Keratinocyte (primary cell): ENCODE measurements at regions not wholly inside any gene's neighbourhood (a gene's known extent, or its start where the extent isn't known, plus 50 kb on each side); places are given as distances from the start of the nearest gene placed in this dataset.

ENCODE experiments used
- DNase-seq: peaks from one replicate; pipeline ENCODE4 v3.0.0-alpha.2; 2011; ENCODE audit warnings: low read depth, missing footprints, low spot score
- FAIRE-seq: peaks from 2 replicates; lab custom pipeline; 2011; peaks lifted over from hg19 to GRCh38; lab: Jason Lieb, UNC
- H2AFZ ChIP-seq: 2 replicates; pipeline ENCODE4 v1.6.0; 2012; ENCODE audit warnings: low read length, control low read depth, inconsistent platforms; ENCODE audit not compliant: control insufficient read depth
- H3K27ac ChIP-seq: 2 replicates; pipeline ENCODE4 v1.5.1; 2011; ENCODE audit warnings: low read length; ENCODE audit not compliant: control insufficient read depth, insufficient read depth
- H3K27me3 ChIP-seq: 3 replicates; pipeline ENCODE4 v1.6.0; 2011; ENCODE audit warnings: low read length; ENCODE audit not compliant: control insufficient read depth, insufficient read depth; ENCODE audit errors: extremely low read depth
- H3K36me3 ChIP-seq, 2 experiments: 2 replicates in 1 of 2; 3 replicates in 1 of 2; pipeline ENCODE4 v1.5.1; 2011; ENCODE audit warnings: low read length in 2 of 2, mild to moderate bottlenecking in 1 of 2; ENCODE audit not compliant: control insufficient read depth in 2 of 2, insufficient read depth in 2 of 2; ENCODE audit errors: extremely low read depth in 1 of 2
- H3K4me1 ChIP-seq: 3 replicates; pipeline ENCODE4 v1.5.1; 2011; ENCODE audit warnings: low read length; ENCODE audit not compliant: control insufficient read depth, insufficient read depth; ENCODE audit errors: extremely low read depth
- H3K4me2 ChIP-seq: 3 replicates; pipeline ENCODE4 v1.6.0; 2011; ENCODE audit warnings: low read depth, low read length; ENCODE audit not compliant: control insufficient read depth, insufficient read depth; ENCODE audit errors: extremely low read depth
- H3K4me3 ChIP-seq, 3 experiments: fragments of 200-600 bp in 1 of 3; sonication (generic) in 1 of 3; 2 replicates in 2 of 3; 3 replicates in 1 of 3; pipeline ENCODE4 v1.5.1; 2011 to 2016; ENCODE audit warnings: low read length in 3 of 3, mild to moderate bottlenecking in 3 of 3, control low read depth in 2 of 3, inconsistent platforms in 1 of 3, low read depth in 1 of 3, mixed read lengths in 1 of 3, mixed run types in 1 of 3, moderate library complexity in 1 of 3; ENCODE audit not compliant: control insufficient read depth in 2 of 3, insufficient read depth in 2 of 3; ENCODE audit errors: extremely low read depth in 1 of 3
- H3K79me2 ChIP-seq: 2 replicates; pipeline ENCODE4 v1.6.0; 2012; ENCODE audit warnings: low read length; ENCODE audit not compliant: control insufficient read depth, insufficient read depth
- H3K9ac ChIP-seq: 3 replicates; pipeline ENCODE4 v1.6.0; 2011; ENCODE audit warnings: low read length; ENCODE audit not compliant: control insufficient read depth, insufficient read depth; ENCODE audit errors: extremely low read depth
- H3K9me1 ChIP-seq: 3 replicates; pipeline ENCODE4 v1.6.0; 2011; ENCODE audit warnings: low read length; ENCODE audit not compliant: control insufficient read depth, insufficient read depth; ENCODE audit errors: extremely low read depth
- H3K9me3 ChIP-seq: 2 replicates; pipeline ENCODE4 v1.5.1; 2012; ENCODE audit warnings: low read depth, low read length; ENCODE audit not compliant: control insufficient read depth
- H4K20me1 ChIP-seq: 3 replicates; pipeline ENCODE4 v1.6.0; 2011; ENCODE audit warnings: low read length; ENCODE audit not compliant: control insufficient read depth, insufficient read depth; ENCODE audit errors: extremely low read depth
- CTCF ChIP-seq, 3 experiments: IDR thresholded peaks in 1 of 3; conservative IDR thresholded peaks in 1 of 3; optimal IDR thresholded peaks in 1 of 3; 2 replicates in 2 of 3; 3 replicates in 1 of 3; pipeline versions ENCODE3 to v1.5.1; 2011; ENCODE audit warnings: low read length in 3 of 3, mild to moderate bottlenecking in 3 of 3, moderate library complexity in 2 of 3, control low read depth in 1 of 3, inconsistent platforms in 1 of 3; ENCODE audit not compliant: insufficient read depth in 2 of 3; ENCODE audit errors: extremely low read depth in 1 of 3
- EZH2 ChIP-seq: IDR thresholded peaks from one replicate; pipeline ENCODE4 v1.6.1; 2012; ENCODE audit warnings: inconsistent platforms, mild to moderate bottlenecking, low read length, moderate library complexity
- dilution Hi-C: fragments of 300-500 bp; cut with MboI; formaldehyde crosslinking; loops from one replicate; pipeline ENCODE4 v1.7.0; 2020; ENCODE audit warnings: low sequenced_read_pairs; ENCODE audit not compliant: extremely low pct_ligation_motif_present

GRCh38 chr2:9686061-9686460, 55.3 kb upstream of the YWHAQ start:
- FAIRE-seq (no peak), DNase-seq (no peak)
- TF ChIP-seq CTCF (optimal IDR thresholded peaks at IDR 0.05 in 1 of 3, IDR thresholded peaks at IDR 0.05 in 1 of 3, conservative IDR thresholded peaks at IDR 0.05 in 1 of 3; ENCODE audit: extremely low read depth in 1 of 3, insufficient read depth in 2 of 3, low read length in 3 of 3) (no peak), EZH2 (no peak)
- Histone ChIP-seq H4K20me1 (no peaks in the 10 kb centered on the region), H3K9ac (no peak overlapping the region), H3K4me2 (no peak overlapping the region), H3K27me3 (no peaks in the 10 kb centered on the region), H3K4me1 (no peaks in the 10 kb centered on the region), H3K9me3 (no peaks in the 10 kb centered on the region), H3K79me2 (no peaks in the 10 kb centered on the region), H3K9me1 (no peaks in the 10 kb centered on the region), H2AFZ (no peak overlapping the region), H3K27ac (no peak overlapping the region), H3K4me3 (no peak overlapping the region), H3K36me3 (no peaks in the 10 kb centered on the region)
- dilution Hi-C loops: no loop called here

GRCh38 chr2:9690252-9690651, 59.5 kb upstream of the YWHAQ start:
- Histone ChIP-seq H3K9ac (no peak overlapping the region), H3K36me3 (no peaks in the 10 kb centered on the region), H3K4me3 (no peak overlapping the region), H3K4me1 (peaks cover 10% of the 10 kb centered on the region), H3K27ac (no peak overlapping the region), H4K20me1 (no peaks in the 10 kb centered on the region), H3K9me3 (no peaks in the 10 kb centered on the region), H3K9me1 (no peaks in the 10 kb centered on the region), H3K79me2 (no peaks in the 10 kb centered on the region), H2AFZ (no peak overlapping the region), H3K27me3 (no peaks in the 10 kb centered on the region), H3K4me2 (no peak overlapping the region)
- TF ChIP-seq CTCF (optimal IDR thresholded peaks at IDR 0.05 in 1 of 3, IDR thresholded peaks at IDR 0.05 in 1 of 3, conservative IDR thresholded peaks at IDR 0.05 in 1 of 3; ENCODE audit: extremely low read depth in 1 of 3, insufficient read depth in 2 of 3, low read length in 3 of 3): no peak
- TF ChIP-seq EZH2: no peak
- FAIRE-seq: no peak
- DNase-seq: no peak
- dilution Hi-C loops: no loop called here
